Left ventricle myocardium superior (tissue), 1 donor: ENCODE measurements at regions not wholly inside any gene's neighbourhood (a gene's known extent, or its start where the extent isn't known, plus 50 kb on each side); places are given as distances from the start of the nearest gene placed in this dataset.

Experiments
- ATAC-seq: fragments of 200-7000 bp; cut with Tn5 transposase; one replicate; pipeline ENCODE4 v1.9.1; 2020; ENCODE audit warnings: mild to moderate bottlenecking, moderate library complexity
- DNase-seq: peaks from one replicate; pipeline ENCODE4 v3.0.0-alpha.2; 2020
- intact Hi-C: fragments of 100-400 bp; cut with micrococcal nuclease; formaldehyde crosslinking; loops from one replicate; pipeline ENCODE4 v1.11.0; 2022
- donor health status: DM: no; HTN: yes; CAD: no; lungs with severe emphysema.

- intact Hi-C loops = no loop called here
- DNase-seq (no peak), ATAC-seq (no peak)
These were observed 71.1 kb downstream of the PERP start for GRCh38 chr6:138036111-138036510.

DNA sequence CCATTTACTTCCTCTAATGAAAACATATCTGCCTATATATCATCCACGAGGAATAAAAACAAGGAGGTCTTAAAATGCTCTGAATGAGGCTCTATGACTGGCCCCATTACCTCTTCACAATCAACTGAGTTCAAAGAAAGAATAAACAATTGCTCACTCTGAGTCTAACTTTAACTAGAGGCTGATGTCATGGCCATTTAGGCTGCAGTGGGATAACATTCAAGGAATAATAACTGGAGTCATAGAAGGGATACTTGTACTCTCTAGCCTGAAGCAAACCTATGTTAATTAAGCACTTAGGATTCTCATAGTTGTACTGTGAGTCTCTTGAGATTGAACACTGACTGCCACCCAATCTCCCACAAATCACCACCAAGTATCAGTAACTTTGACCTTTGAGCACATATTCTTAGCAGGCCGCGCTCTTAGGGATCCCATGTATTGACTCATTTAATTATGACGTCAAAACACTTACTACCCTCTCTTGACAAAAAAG, 70.2 kb downstream of the PERP start:
- intact Hi-C loops = no loop called here
- DNase-seq (no peak), ATAC-seq (no peak)

- no peak for ATAC-seq
- intact Hi-C loops = no loop called here
- no peak for DNase-seq
These were observed 68.9 kb downstream of the PERP start for GRCh38 chr6:138038142-138038870.
